ENCODE measurements at regions not wholly inside any gene's neighbourhood (a gene's known extent, or its start where the extent isn't known, plus 50 kb on each side); places are given as distances from the start of the nearest gene placed in this dataset.

DNA sequence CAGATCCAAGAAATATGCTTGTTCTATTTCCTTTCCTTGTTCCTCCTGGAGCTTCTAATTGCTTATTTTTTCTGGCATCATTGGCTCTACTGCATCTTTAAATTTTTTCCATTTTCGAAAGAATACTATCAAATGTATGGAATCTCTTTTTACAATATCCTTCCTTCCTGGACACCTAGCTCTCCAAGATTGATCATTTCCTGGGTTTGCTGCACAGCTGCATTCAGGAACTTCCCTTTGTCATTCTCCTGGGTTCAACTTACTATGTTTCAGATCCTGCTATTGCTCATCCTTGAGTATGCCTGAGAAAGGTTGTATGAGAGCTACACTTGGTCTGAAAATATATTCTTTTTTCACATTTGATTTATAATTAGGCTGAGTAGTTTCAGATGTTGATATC, 73.7 kb upstream of the ERCC6L2 start:
- DNase-seq, result no peak
- Mint-ChIP-seq H3K4me1 (no peaks in the 10 kb centered on the region), H3K9me3 (peaks cover 7% of the 10 kb centered on the region), H3K36me3 (ENCODE audit: low read depth) (no peaks in the 10 kb centered on the region), H3K27me3 (ENCODE audit: insufficient read depth) (peaks cover 7% of the 10 kb centered on the region), H3K27ac (no peak overlapping the region), H3K4me3 (no peak overlapping the region)
- no peaks in the 10 kb centered on the region for H3K36me3 ChIP-seq (ENCODE audit: control insufficient read depth, insufficient read depth, low read length)
- H3K27ac ChIP-seq (ENCODE audit: low read depth, low read length), result no peak overlapping the region
- 95 to 100% methylated on average over 1 of the region's 1 CpG for WGBS, 2 experiments (ENCODE audit: insufficient coverage in 1 of 2, insufficient read length in 1 of 2)
- TF ChIP-seq, protein P1, sequence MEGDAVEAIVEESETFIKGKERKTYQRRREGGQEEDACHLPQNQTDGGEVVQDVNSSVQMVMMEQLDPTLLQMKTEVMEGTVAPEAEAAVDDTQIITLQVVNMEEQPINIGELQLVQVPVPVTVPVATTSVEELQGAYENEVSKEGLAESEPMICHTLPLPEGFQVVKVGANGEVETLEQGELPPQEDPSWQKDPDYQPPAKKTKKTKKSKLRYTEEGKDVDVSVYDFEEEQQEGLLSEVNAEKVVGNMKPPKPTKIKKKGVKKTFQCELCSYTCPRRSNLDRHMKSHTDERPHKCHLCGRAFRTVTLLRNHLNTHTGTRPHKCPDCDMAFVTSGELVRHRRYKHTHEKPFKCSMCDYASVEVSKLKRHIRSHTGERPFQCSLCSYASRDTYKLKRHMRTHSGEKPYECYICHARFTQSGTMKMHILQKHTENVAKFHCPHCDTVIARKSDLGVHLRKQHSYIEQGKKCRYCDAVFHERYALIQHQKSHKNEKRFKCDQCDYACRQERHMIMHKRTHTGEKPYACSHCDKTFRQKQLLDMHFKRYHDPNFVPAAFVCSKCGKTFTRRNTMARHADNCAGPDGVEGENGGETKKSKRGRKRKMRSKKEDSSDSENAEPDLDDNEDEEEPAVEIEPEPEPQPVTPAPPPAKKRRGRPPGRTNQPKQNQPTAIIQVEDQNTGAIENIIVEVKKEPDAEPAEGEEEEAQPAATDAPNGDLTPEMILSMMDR (conservative IDR thresholded peaks at IDR 0.05), result no peak
- H3K4me3 ChIP-seq (ENCODE audit: low read length), result no peak overlapping the region
- no peak overlapping the region for H3K9ac ChIP-seq (ENCODE audit: extremely low read depth, low read length, poor library complexity, severe bottlenecking)
- H3K27me3 ChIP-seq (ENCODE audit: control insufficient read depth, insufficient read depth, low read length, poor library complexity, severe bottlenecking), result no peaks in the 10 kb centered on the region
- no peaks in the 10 kb centered on the region for H3K4me1 ChIP-seq (ENCODE audit: control insufficient read depth, insufficient read depth, low read length)
- peaks cover 8% of the 10 kb centered on the region for H3K9me3 ChIP-seq (ENCODE audit: control insufficient read depth, low read length)

DNA sequence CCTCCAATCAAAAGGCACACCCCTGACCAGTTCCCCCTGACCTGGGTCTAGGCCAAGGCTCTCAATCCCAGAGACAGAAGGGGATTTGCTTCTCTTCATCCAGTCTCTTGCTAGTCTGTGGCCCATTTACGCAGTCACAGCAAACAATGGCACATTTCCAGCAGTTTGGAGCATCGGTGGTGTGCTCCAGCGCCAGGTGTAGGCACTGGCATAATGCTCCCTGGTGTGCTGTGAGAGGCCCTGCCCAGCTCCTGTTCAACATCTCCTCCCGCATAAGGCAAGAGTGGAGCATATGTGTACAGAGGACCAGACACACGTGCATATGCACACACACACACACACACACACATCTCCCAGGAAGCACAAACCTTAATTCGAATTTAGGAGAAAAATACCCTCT, 79.5 kb upstream of the ERCC6L2 start:
- H3K27ac ChIP-seq (ENCODE audit: low read depth, low read length), result no peak overlapping the region
- H3K4me3 Mint-ChIP-seq, result no peak overlapping the region
- H3K4me1 ChIP-seq (ENCODE audit: control insufficient read depth, insufficient read depth, low read length), result no peaks in the 10 kb centered on the region
- peaks cover 3% of the 10 kb centered on the region for H3K27me3 Mint-ChIP-seq (ENCODE audit: insufficient read depth)
- H3K36me3 Mint-ChIP-seq (ENCODE audit: low read depth), result no peaks in the 10 kb centered on the region
- peaks cover 5% of the 10 kb centered on the region for H3K4me1 Mint-ChIP-seq
- no peaks in the 10 kb centered on the region for H3K36me3 ChIP-seq (ENCODE audit: control insufficient read depth, insufficient read depth, low read length)
- no peaks in the 10 kb centered on the region for H3K27me3 ChIP-seq (ENCODE audit: control insufficient read depth, insufficient read depth, low read length, poor library complexity, severe bottlenecking)
- no peaks in the 10 kb centered on the region for H3K9me3 Mint-ChIP-seq
- TF ChIP-seq, protein P1 (conservative IDR thresholded peaks at IDR 0.05), result no peak
- no peaks in the 10 kb centered on the region for H3K9me3 ChIP-seq (ENCODE audit: control insufficient read depth, low read length)
- H3K9ac ChIP-seq (ENCODE audit: extremely low read depth, low read length, poor library complexity, severe bottlenecking), result no peak overlapping the region
- no peak overlapping the region for H3K27ac Mint-ChIP-seq
- no peak for DNase-seq
- no peak overlapping the region for H3K4me3 ChIP-seq (ENCODE audit: low read length)
- WGBS, 2 experiments (ENCODE audit: insufficient coverage in 1 of 2, insufficient read length in 1 of 2), result 93% methylated on average over 3 to 6 of the region's 6 CpGs

DNA sequence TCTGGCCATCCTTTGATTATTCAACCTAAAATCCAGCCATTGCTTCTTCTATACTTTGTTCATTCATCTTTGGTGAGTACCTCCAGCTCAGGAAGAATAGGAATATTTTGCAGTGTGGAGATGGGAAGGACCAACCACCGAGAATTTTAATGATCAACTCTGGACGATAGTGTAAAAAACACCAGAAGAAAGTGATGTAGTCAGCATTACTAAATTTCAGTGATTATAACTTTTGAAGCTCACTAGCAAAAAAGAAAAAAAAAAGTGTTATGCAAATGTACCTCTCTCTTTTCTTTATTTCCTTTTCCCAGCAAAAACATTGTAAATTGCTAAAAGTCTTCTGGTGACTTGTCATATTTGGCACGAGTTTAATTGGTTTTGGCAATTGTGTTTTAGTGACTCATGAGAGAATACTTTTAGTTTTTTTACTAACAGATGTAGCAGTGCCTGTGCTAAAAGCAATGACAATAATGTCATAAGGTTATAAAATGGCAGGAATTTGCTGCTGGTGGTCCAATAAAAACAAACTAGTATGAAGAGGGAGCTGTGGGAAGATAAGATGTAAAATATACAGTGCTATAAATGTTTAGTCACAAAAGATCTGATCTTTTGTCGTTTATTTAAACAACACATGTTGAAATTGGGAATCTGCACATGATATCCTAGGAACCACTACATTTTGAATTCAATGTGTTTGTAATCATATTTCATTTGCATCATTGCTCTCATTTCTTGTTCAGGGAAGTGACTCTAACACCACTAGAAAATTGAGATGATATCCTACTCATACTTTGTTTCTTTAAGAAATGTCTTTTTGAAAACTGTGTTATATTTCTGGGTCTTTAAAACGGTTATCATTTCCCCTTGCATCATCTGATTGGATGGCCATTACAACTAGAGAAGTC, 81.3 kb upstream of the ERCC6L2 start:
- Histone ChIP-seq H3K9ac (ENCODE audit: extremely low read depth, low read length, poor library complexity, severe bottlenecking) (no peak overlapping the region), H3K4me3 (ENCODE audit: low read length) (no peak overlapping the region), H3K27me3 (ENCODE audit: control insufficient read depth, insufficient read depth, low read length, poor library complexity, severe bottlenecking) (no peaks in the 10 kb centered on the region), H3K9me3 (ENCODE audit: control insufficient read depth, low read length) (no peaks in the 10 kb centered on the region), H3K4me1 (ENCODE audit: control insufficient read depth, insufficient read depth, low read length) (no peaks in the 10 kb centered on the region), H3K27ac (ENCODE audit: low read depth, low read length) (no peak overlapping the region), H3K36me3 (ENCODE audit: control insufficient read depth, insufficient read depth, low read length) (no peaks in the 10 kb centered on the region)
- H3K4me1 Mint-ChIP-seq, result peaks cover 5% of the 10 kb centered on the region
- 92 to 96% methylated on average over 4 to 5 of the region's 5 CpGs for WGBS, 2 experiments (ENCODE audit: insufficient coverage in 1 of 2, insufficient read length in 1 of 2)
- TF ChIP-seq, protein P1 (conservative IDR thresholded peaks at IDR 0.05), result no peak
- H3K27me3 Mint-ChIP-seq (ENCODE audit: insufficient read depth), result peaks cover 2% of the 10 kb centered on the region
- no peak for DNase-seq
- H3K9me3 Mint-ChIP-seq, result no peaks in the 10 kb centered on the region
- no peak overlapping the region for H3K27ac Mint-ChIP-seq
- no peak overlapping the region for H3K4me3 Mint-ChIP-seq
- no peaks in the 10 kb centered on the region for H3K36me3 Mint-ChIP-seq (ENCODE audit: low read depth)
